K562 (cell line): ENCODE measurements at regions not wholly inside any gene's neighbourhood (a gene's known extent, or its start where the extent isn't known, plus 50 kb on each side); places are given as distances from the start of the nearest gene placed in this dataset.

Experiments used
- ATAC-seq: fragments of 200-7000 bp; cut with Tn5 transposase; 3 replicates; pipeline ENCODE4 v1.9.1; 2020; ENCODE audit warnings: moderate library complexity
- BruUV-seq: library from RNA; stranded (reverse); fragments of 400-500 nt; replicated peaks from 2 replicates; lab custom pipeline; 2021; lab: Mats Ljungman, UMichigan
- CTCF ChIA-PET: fragments of 300-600 bp; formaldehyde crosslinking; extraction: SDS; loops from one replicate; lab custom pipeline; 2021; ENCODE audit warnings: low intra/inter-chr PET ratio; lab: Yijun Ruan, JAX
- POLR2A ChIA-PET: fragments of 300-600, 350-650 bp; sonication (Branson Sonifier 250); formaldehyde crosslinking; extraction: SDS; loops from one replicate; lab custom pipeline; 2021; ENCODE audit warnings: antibody characterized with exemption, inconsistent platforms; lab: Yijun Ruan, JAX
- DNase-seq, 4 experiments: peaks; one replicate each; pipeline versions ENCODE4 v3.0.0 to v3.0.0-alpha.2; 2011 to 2018; ENCODE audit warnings: low spot score in 3 of 4, mixed read lengths in 3 of 4; ENCODE audit errors: extremely low read depth in 1 of 4
- FAIRE-seq: peaks from 2 replicates; lab custom pipeline; 2011; peaks lifted over from hg19 to GRCh38; lab: Jason Lieb, UNC
- H2AFZ ChIP-seq: 2 replicates; pipeline ENCODE4 v1.6.0; 2011; ENCODE audit warnings: low read depth, low read length, control low read depth, inconsistent platforms
- H3K27ac ChIP-seq: fragments of 200-600 bp; 3 replicates; pipeline ENCODE4 v1.8.0; 2011; ENCODE audit warnings: low read depth, mild to moderate bottlenecking, control low read depth, inconsistent platforms, low read length, moderate library complexity, mixed read lengths; ENCODE audit errors: extremely low read depth
- H3K27me3 ChIP-seq, 2 experiments: fragments of 300-600 bp in 1 of 2; 2 replicates in 1 of 2; 3 replicates in 1 of 2; pipeline versions ENCODE4 v1.6.0 to v1.8.0; 2011; ENCODE audit warnings: inconsistent platforms in 2 of 2, low read length in 2 of 2, mild to moderate bottlenecking in 1 of 2, mixed read lengths in 1 of 2, moderate library complexity in 1 of 2; ENCODE audit not compliant: control insufficient read depth in 2 of 2, insufficient read depth in 2 of 2
- H3K36me3 ChIP-seq: fragments of 300-600 bp; 3 replicates; pipeline ENCODE4 v1.8.0; 2011; ENCODE audit warnings: mild to moderate bottlenecking, low read length, inconsistent platforms; ENCODE audit not compliant: control insufficient read depth, insufficient read depth
- H3K4me1 ChIP-seq, 2 experiments: fragments of 200-600 bp in 1 of 2; replicated peaks in 1 of 2; 2 replicates in 1 of 2; 3 replicates in 1 of 2; pipeline versions ENCODE4 v1.5.1 to v1.8.0; 2011; ENCODE audit warnings: inconsistent platforms in 2 of 2, low read length in 2 of 2, mild to moderate bottlenecking in 1 of 2, mixed read lengths in 1 of 2, moderate library complexity in 1 of 2; ENCODE audit not compliant: control insufficient read depth in 2 of 2, insufficient read depth in 2 of 2
- H3K4me2 ChIP-seq: 2 replicates; pipeline ENCODE4 v1.6.1; 2011; ENCODE audit warnings: low read length, control low read depth, inconsistent platforms, mixed read lengths; ENCODE audit not compliant: insufficient read depth
- H3K4me3 ChIP-seq: fragments of 200-600 bp; sonication (generic), shearing (Covaris generic); 2 replicates; pipeline ENCODE4 v1.5.1; 2016; ENCODE audit warnings: control low read depth, inconsistent platforms
- H3K79me2 ChIP-seq: fragments of 200-600 bp; 3 replicates; pipeline ENCODE4 v1.8.0; 2011; ENCODE audit warnings: low read length, inconsistent platforms; ENCODE audit not compliant: control insufficient read depth, insufficient read depth
- H3K9ac ChIP-seq, 2 experiments: 2 replicates each; pipeline versions ENCODE4 v1.6.0 to v1.6.1; 2011; ENCODE audit warnings: low read depth in 2 of 2, low read length in 2 of 2, control low read depth in 1 of 2, inconsistent platforms in 1 of 2, mild to moderate bottlenecking in 1 of 2, mixed read lengths in 1 of 2; ENCODE audit not compliant: insufficient read depth in 1 of 2
- H3K9me1 ChIP-seq: one replicate; pipeline ENCODE4 v1.6.0; 2011; ENCODE audit warnings: inconsistent platforms, mild to moderate bottlenecking, low read length, moderate library complexity; ENCODE audit not compliant: control insufficient read depth, insufficient read depth
- H3K9me3 ChIP-seq: replicated peaks from 2 replicates; pipeline ENCODE4 v1.5.1; 2011; ENCODE audit warnings: low read depth, low read length, inconsistent platforms; ENCODE audit not compliant: control insufficient read depth, insufficient read depth
- H4K20me1 ChIP-seq: replicated peaks from 2 replicates; pipeline ENCODE4 v1.6.1; 2011; ENCODE audit warnings: low read length, inconsistent platforms, mixed read lengths; ENCODE audit not compliant: control insufficient read depth, insufficient read depth
- BRCA1 ChIP-seq, 2 experiments: fragments of 450-650 bp in 1 of 2; sonication (generic) in 1 of 2; formaldehyde crosslinking in 1 of 2; IDR thresholded peaks; 2 replicates each; pipeline versions ENCODE4 v1.5.0 to v1.6.1; 2017 to 2020; ENCODE audit warnings: mild to moderate bottlenecking in 1 of 2, missing genetic modification reagents in 1 of 2
- DIDO1 ChIP-seq: fragments of 450-650 bp; IDR thresholded peaks from 2 replicates; pipeline ENCODE4 v1.6.1; 2016; ENCODE audit warnings: low read depth, missing biosample characterization, missing genetic modification characterization
- E2F5 ChIP-seq: sonication (generic); formaldehyde crosslinking; IDR thresholded peaks from 2 replicates; pipeline ENCODE4 v1.8.0; 2022; ENCODE audit warnings: mild to moderate bottlenecking, missing genetic modification reagents
- HIVEP1 ChIP-seq: fragments of 250-450 bp; sonication (Bioruptor Pico); IDR thresholded peaks from 2 replicates; pipeline ENCODE4 v1.4.0; 2020; ENCODE audit warnings: mild to moderate bottlenecking
- SAP30 ChIP-seq: fragments of 200-600 bp; sonication (generic); IDR thresholded peaks from 2 replicates; pipeline ENCODE4 v1.6.1; 2012; ENCODE audit warnings: borderline replicate concordance, low read depth, mild to moderate bottlenecking, moderate library complexity, low read length, control low read depth, inconsistent platforms; ENCODE audit not compliant: insufficient read depth, poor library complexity, severe bottlenecking
- SRSF1 ChIP-seq: fragments of 200-400 bp; formaldehyde crosslinking; IDR thresholded peaks from 2 replicates; pipeline ENCODE4 v1.6.1; 2017; ENCODE audit warnings: mild to moderate bottlenecking, low read depth, low read length, moderate library complexity
- ZFP1 ChIP-seq: fragments of 450-650 bp; formaldehyde crosslinking; IDR thresholded peaks from 2 replicates; pipeline ENCODE4 v1.4.0; 2020; ENCODE audit warnings: mild to moderate bottlenecking, mixed read lengths
- ZNF445 ChIP-seq: fragments of 250-450 bp; sonication (Bioruptor Pico); IDR thresholded peaks from 2 replicates; pipeline ENCODE4 v1.4.0; 2020; ENCODE audit warnings: low read depth, mild to moderate bottlenecking, moderate library complexity
- WGBS: fragments of 100-300 bp; shearing (Covaris generic); methylation state at CpG from one replicate; pipeline ENCODE4 v1.1.6; 2016; ENCODE audit warnings: low coverage, mixed read lengths; ENCODE audit not compliant: insufficient coverage; ENCODE audit errors: missing lambda C conversion rate; 5-methylcytosine and 5-hydroxymethylcytosine counted together
- in situ Hi-C: fragments of 300-500 bp; cut with MboI; formaldehyde crosslinking; loops from 4 replicates; pipeline ENCODE4 v1.15.0; 2018; ENCODE audit warnings: inconsistent platforms, mixed read lengths
- intact Hi-C: fragments of 100-400 bp; cut with micrococcal nuclease; formaldehyde crosslinking; loops from 2 replicates; pipeline ENCODE4 v1.14.2; 2022

GRCh38 chr20:11682285-11682684, 235.4 kb upstream of the BTBD3 start (continued):
- no peak for TF ChIP-seq E2F5 (CRISPR knock-in tag)
- TF ChIP-seq BRCA1 (IDR thresholded peaks at IDR 0.05), result no peak
- TF ChIP-seq BRCA1 (CRISPR knock-in tag; IDR thresholded peaks at IDR 0.05), result no peak

GRCh38 chr20:11686195-11686594, 231.5 kb upstream of the BTBD3 start:
- Histone ChIP-seq H3K4me2 (no peak overlapping the region), H2AFZ (no peak overlapping the region), H3K9me3 (no peaks in the 10 kb centered on the region), H3K9ac (no peak overlapping the region), H4K20me1 (no peaks in the 10 kb centered on the region), H3K4me3 (no peak overlapping the region), H3K9me1 (no peaks in the 10 kb centered on the region), H3K27me3 (no peaks in the 10 kb centered on the region), H3K79me2 (no peaks in the 10 kb centered on the region), H3K4me1 (no peaks in the 10 kb centered on the region), H3K36me3 (no peaks in the 10 kb centered on the region), H3K27ac (no peak overlapping the region)
- no peak for ATAC-seq
- TF ChIP-seq SRSF1 (no peak), ZFP1 (no peak), DIDO1 (tag) (no peak), ZNF445 (CRISPR knock-in tag) (no peak), SAP30 (no peak), HIVEP1 (CRISPR knock-in tag) (no peak)
- DNase-seq, result no peak
- BruUV-seq, result no TSS peak
- in situ Hi-C loops, result no loop called here
- WGBS, result 0% methylated on average over 1 of the region's 4 CpGs
- CTCF ChIA-PET, result no interaction called here
- POLR2A ChIA-PET, result no interaction called here
- intact Hi-C loops, result no loop called here
- FAIRE-seq, result no peak
